Natural killer cell (primary cell): ENCODE measurements at regions not wholly inside any gene's neighbourhood (a gene's known extent, or its start where the extent isn't known, plus 50 kb on each side); places are given as distances from the start of the nearest gene placed in this dataset.

Source experiments
- ATAC-seq, 3 donors: fragments of 150-1000 bp in 2 of 3; fragments of 200-7000 bp in 1 of 3; cut with Tn5 transposase; 1 replicate in 1 of 3; 2 replicates in 2 of 3; pipeline ENCODE4 v1.10.0; 2021; ENCODE audit warnings: mild to moderate bottlenecking in 2 of 3, moderate library complexity in 2 of 3
- DNase-seq, 2 donors: peaks; one replicate each; pipeline versions ENCODE4 v3.0.0 to v3.0.0-alpha.2; 2013 to 2021; ENCODE audit warnings: mixed read lengths in 1 of 2
- H3K27ac ChIP-seq: one replicate; pipeline ENCODE4 v1.5.1; 2013; ENCODE audit warnings: mild to moderate bottlenecking, low read length
- H3K27me3 ChIP-seq: one replicate; pipeline ENCODE4 v1.6.1; 2013; ENCODE audit warnings: low read length; ENCODE audit not compliant: control insufficient read depth, insufficient read depth
- H3K36me3 ChIP-seq: one replicate; pipeline ENCODE4 v1.6.1; 2013; ENCODE audit warnings: low read length; ENCODE audit not compliant: control insufficient read depth, insufficient read depth
- H3K4me1 ChIP-seq: one replicate; pipeline ENCODE4 v1.6.1; 2013; ENCODE audit warnings: low read length; ENCODE audit not compliant: control insufficient read depth, insufficient read depth
- H3K4me3 ChIP-seq: one replicate; pipeline ENCODE4 v1.5.1; 2013; ENCODE audit warnings: low read length
- H3K9me3 ChIP-seq: one replicate; pipeline ENCODE4 v1.6.1; 2013; ENCODE audit warnings: low read length; ENCODE audit not compliant: control insufficient read depth, insufficient read depth
- H3K27ac Mint-ChIP-seq, 2 donors: one replicate each; pipeline ENCODE4 v1.8.0; 2022; ENCODE audit warnings: mild to moderate bottlenecking in 2 of 2, mixed read lengths in 2 of 2, moderate library complexity in 1 of 2
- H3K27me3 Mint-ChIP-seq, 2 donors: one replicate each; pipeline ENCODE4 v1.8.0; 2022; ENCODE audit warnings: low read depth in 2 of 2, mixed read lengths in 2 of 2
- H3K36me3 Mint-ChIP-seq: one replicate; pipeline ENCODE4 v1.8.0; 2022; ENCODE audit warnings: mixed read lengths
- H3K4me1 Mint-ChIP-seq, 2 donors: one replicate each; pipeline ENCODE4 v1.8.0; 2022; ENCODE audit warnings: mixed read lengths in 2 of 2
- H3K4me3 Mint-ChIP-seq: one replicate; pipeline ENCODE4 v1.8.0; 2022; ENCODE audit warnings: mild to moderate bottlenecking, moderate library complexity, mixed read lengths
- H3K9me3 Mint-ChIP-seq, 2 donors: one replicate each; pipeline ENCODE4 v1.8.0; 2022; ENCODE audit warnings: mixed read lengths in 2 of 2
- CTCF ChIP-seq: fragments of 200-600 bp; IDR thresholded peaks from one replicate; pipeline ENCODE4 v1.8.0; 2022; ENCODE audit warnings: antibody characterized with exemption
- WGBS: methylation state at CpG from one replicate; pipeline ENCODE4 v1.1.7; 2013; ENCODE audit warnings: missing lambda C conversion rate; ENCODE audit not compliant: insufficient coverage; 5-methylcytosine and 5-hydroxymethylcytosine counted together
- intact Hi-C: fragments of 100-400 bp; cut with micrococcal nuclease; formaldehyde crosslinking; loops from one replicate; pipeline ENCODE4 v1.14.2; 2022

DNA sequence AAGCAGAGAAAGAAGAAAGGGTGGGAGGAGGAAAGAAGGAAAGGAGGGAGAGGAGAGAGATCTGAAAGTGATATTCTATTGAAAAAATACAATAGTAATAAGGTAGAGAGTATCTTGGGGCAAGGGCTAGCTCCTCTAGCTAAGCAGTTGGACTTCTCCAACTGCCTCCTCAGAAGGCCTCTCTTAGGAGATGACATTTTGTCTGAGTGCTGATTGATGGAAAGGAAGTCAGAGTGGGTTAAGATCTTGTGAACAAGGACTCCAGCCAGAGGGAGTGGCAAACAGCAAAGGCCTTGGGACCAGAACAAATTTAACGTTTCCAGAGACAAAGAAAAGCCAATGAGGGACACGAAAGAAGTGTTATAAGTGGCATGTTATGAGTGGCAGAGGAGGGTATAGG is 111.8 kb upstream of the TNFAIP3 start:
- H3K4me1 Mint-ChIP-seq, result peaks cover 0 to 14% of the 10 kb centered on the region in 2 donors
- ATAC-seq (no peak), DNase-seq (no peak)
- H3K27me3 Mint-ChIP-seq, result peaks cover 26 to 36% of the 10 kb centered on the region in 2 donors
- peak overlapping the region in 1 of 2 donors; percentile 19 for H3K27ac Mint-ChIP-seq
- H3K36me3 Mint-ChIP-seq, result no peaks in the 10 kb centered on the region
- no peaks in the 10 kb centered on the region for H3K9me3 ChIP-seq
- no peaks in the 10 kb centered on the region for H3K9me3 Mint-ChIP-seq
- H3K36me3 ChIP-seq, result no peaks in the 10 kb centered on the region
- intact Hi-C loops, result no loop called here
- H3K4me1 ChIP-seq, result peaks cover 7% of the 10 kb centered on the region
- H3K27ac ChIP-seq, result no peak overlapping the region
- WGBS, result 63% methylated on average over 2 of the region's 2 CpGs
- no peak overlapping the region for H3K4me3 Mint-ChIP-seq
- TF ChIP-seq CTCF, result no peak
- no peak overlapping the region for H3K4me3 ChIP-seq
- no peaks in the 10 kb centered on the region for H3K27me3 ChIP-seq

GRCh38 chr6:137756788-137757187 is 110.3 kb upstream of the TNFAIP3 start:
- Mint-ChIP-seq H3K27me3 (peaks cover 20 to 27% of the 10 kb centered on the region in 2 donors), H3K4me3 (no peak overlapping the region), H3K4me1 (peaks cover 11 to 21% of the 10 kb centered on the region in 2 donors), H3K9me3 (no peaks in the 10 kb centered on the region), H3K27ac (no peak overlapping the region), H3K36me3 (no peaks in the 10 kb centered on the region)
- no peak for ATAC-seq
- Histone ChIP-seq H3K27ac (no peak overlapping the region), H3K27me3 (no peaks in the 10 kb centered on the region), H3K9me3 (no peaks in the 10 kb centered on the region), H3K4me3 (no peak overlapping the region), H3K36me3 (no peaks in the 10 kb centered on the region), H3K4me1 (peaks cover 8% of the 10 kb centered on the region)
- TF ChIP-seq CTCF, result no peak
- intact Hi-C loops, result no loop called here
- no peak for DNase-seq
- WGBS, result 94% methylated on average over 3 of the region's 3 CpGs

DNA sequence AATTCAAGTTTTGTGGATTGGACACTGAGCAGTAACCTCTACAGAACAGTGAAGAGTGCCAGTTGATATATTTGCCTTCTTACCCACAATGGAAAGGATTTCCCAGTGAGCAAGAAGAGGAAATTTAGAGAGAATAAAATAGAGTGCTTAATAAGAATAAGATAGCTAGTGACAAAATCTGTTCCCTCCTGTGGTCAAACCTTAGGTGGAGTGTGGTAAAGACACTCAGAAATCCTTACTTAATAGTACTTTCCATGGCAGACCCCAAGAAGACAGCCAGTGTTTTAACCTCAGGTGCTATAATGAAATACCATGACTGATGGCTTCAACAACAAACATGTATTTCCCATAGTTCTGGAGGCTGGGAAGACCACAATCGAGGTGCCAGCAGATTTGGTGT is 108.4 kb upstream of the TNFAIP3 start:
- Mint-ChIP-seq H3K27me3 (peaks cover 10 to 14% of the 10 kb centered on the region in 2 donors), H3K4me1 (peaks cover 23 to 34% of the 10 kb centered on the region in 2 donors), H3K36me3 (no peaks in the 10 kb centered on the region), H3K4me3 (no peak overlapping the region), H3K9me3 (no peaks in the 10 kb centered on the region), H3K27ac (peak overlapping the region in 1 of 2 donors; percentile 68)
- no CpG with 5 or more reads among the region's 1 CpG for WGBS
- no peak for TF ChIP-seq CTCF
- Histone ChIP-seq H3K4me1 (peaks cover 15% of the 10 kb centered on the region), H3K36me3 (no peaks in the 10 kb centered on the region), H3K27ac (no peak overlapping the region), H3K27me3 (no peaks in the 10 kb centered on the region), H3K9me3 (no peaks in the 10 kb centered on the region), H3K4me3 (no peak overlapping the region)
- no peak for ATAC-seq
- intact Hi-C loops, result no loop called here
- no peak for DNase-seq

GRCh38 chr6:137759624-137760023 is 107.4 kb upstream of the TNFAIP3 start:
- peaks cover 32 to 34% of the 10 kb centered on the region in 2 donors for H3K4me1 Mint-ChIP-seq
- TF ChIP-seq CTCF, result no peak
- H3K27ac ChIP-seq, result no peak overlapping the region
- peak overlapping the region in 1 of 2 donors; percentile 68 for H3K27ac Mint-ChIP-seq
- no peaks in the 10 kb centered on the region for H3K27me3 ChIP-seq
- no peaks in the 10 kb centered on the region for H3K9me3 ChIP-seq
- intact Hi-C loops, result loop anchor here (5.0 kb wide), 1 partner anchor 53 kb away; no protein-coding TSS in a partner anchor
- H3K27me3 Mint-ChIP-seq, result peaks cover 10 to 20% of the 10 kb centered on the region in 2 donors
- H3K9me3 Mint-ChIP-seq, result no peaks in the 10 kb centered on the region
- H3K4me3 ChIP-seq, result no peak overlapping the region
- DNase-seq (no peak), ATAC-seq (no peak)
- H3K4me1 ChIP-seq, result peaks cover 10% of the 10 kb centered on the region
- WGBS, result 94% methylated on average over 1 of the region's 1 CpG
- no peaks in the 10 kb centered on the region for H3K36me3 ChIP-seq
- H3K36me3 Mint-ChIP-seq, result no peaks in the 10 kb centered on the region
- no peak overlapping the region for H3K4me3 Mint-ChIP-seq
